OCI-LY7 (cell line): ENCODE measurements at regions not wholly inside any gene's neighbourhood (a gene's known extent, or its start where the extent isn't known, plus 50 kb on each side); places are given as distances from the start of the nearest gene placed in this dataset.

ENCODE experiments used
- BruUV-seq: library from RNA; stranded (reverse); fragments of 400-500 nt; replicated peaks from 2 replicates; lab custom pipeline; 2021; lab: Mats Ljungman, UMichigan
- CTCF ChIA-PET: fragments of 300-600 bp; sonication (Branson Sonifier 250); formaldehyde crosslinking; loops from one replicate; lab custom pipeline; 2022; ENCODE audit warnings: antibody characterized with exemption; ENCODE audit not compliant: unreplicated experiment; lab: Charles Lee
- POLR2A ChIA-PET: fragments of 300-600 bp; sonication (Branson Sonifier 250); formaldehyde crosslinking; loops from one replicate; lab custom pipeline; 2022; ENCODE audit warnings: antibody characterized with exemption; lab: Charles Lee
- DNase-seq: peaks from one replicate; pipeline ENCODE4 v3.0.0-alpha.2; 2015; ENCODE audit warnings: low spot score
- H2AFZ ChIP-seq: fragments of 200-600 bp; sonication (generic), shearing (Covaris generic); 2 replicates; pipeline ENCODE4 v1.6.1; 2014; ENCODE audit warnings: mild to moderate bottlenecking, antibody characterized with exemption, low read length, moderate library complexity
- H3K27ac ChIP-seq: fragments of 200-600 bp; sonication (generic); 2 replicates; pipeline ENCODE4 v1.5.1; 2014; ENCODE audit warnings: mixed run types, low read depth, mild to moderate bottlenecking, moderate library complexity, low read length, inconsistent platforms; ENCODE audit not compliant: poor library complexity, severe bottlenecking
- H3K36me3 ChIP-seq: fragments of 200-600 bp; sonication (generic); 2 replicates; pipeline ENCODE4 v1.6.1; 2014; ENCODE audit warnings: mild to moderate bottlenecking, antibody characterized with exemption, low read length, moderate library complexity, mixed read lengths; ENCODE audit not compliant: insufficient read depth
- H3K4me1 ChIP-seq: fragments of 200-600 bp; sonication (generic); 2 replicates; pipeline ENCODE4 v1.5.1; 2014; ENCODE audit warnings: mild to moderate bottlenecking, low read length; ENCODE audit not compliant: insufficient read depth, poor library complexity, severe bottlenecking
- H3K4me2 ChIP-seq: fragments of 200-600 bp; sonication (generic); 2 replicates; pipeline ENCODE4 v1.6.1; 2014; ENCODE audit warnings: mild to moderate bottlenecking, low read length
- H3K4me3 ChIP-seq: fragments of 200-600 bp; sonication (generic); 2 replicates; pipeline ENCODE4 v1.5.1; 2014; ENCODE audit warnings: mild to moderate bottlenecking, low read depth, low read length; ENCODE audit not compliant: poor library complexity, severe bottlenecking
- H3K79me2 ChIP-seq: fragments of 200-600 bp; sonication (generic); 2 replicates; pipeline ENCODE4 v1.6.1; 2016; ENCODE audit warnings: low read depth, mild to moderate bottlenecking, low read length, moderate library complexity, mixed read lengths; ENCODE audit not compliant: insufficient read depth
- H3K9me2 ChIP-seq: fragments of 200-600 bp; sonication (generic); 2 replicates; pipeline ENCODE4 v1.6.1; 2016; ENCODE audit warnings: mild to moderate bottlenecking, low read length, mixed read lengths; ENCODE audit not compliant: insufficient read depth
- H3K9me3 ChIP-seq: fragments of 200-600 bp; sonication (generic); 2 replicates; pipeline ENCODE4 v1.6.1; 2014; ENCODE audit warnings: mild to moderate bottlenecking, mixed run types, low read length, mixed read lengths
- H4K20me1 ChIP-seq: fragments of 200-600 bp; sonication (generic); 2 replicates; pipeline ENCODE4 v1.6.1; 2014; ENCODE audit warnings: mild to moderate bottlenecking, antibody characterized with exemption, low read length, moderate library complexity, mixed read lengths; ENCODE audit not compliant: insufficient read depth
- CTCF ChIP-seq: fragments of 200-600 bp; sonication (generic); conservative IDR thresholded peaks from 2 replicates; pipeline ENCODE4 v1.5.1; 2014; ENCODE audit warnings: mild to moderate bottlenecking, antibody characterized with exemption, low read length, moderate library complexity, mixed read lengths
- EZH2phosphoT487 ChIP-seq: fragments of 200-600 bp; sonication (generic); IDR thresholded peaks from 2 replicates; pipeline ENCODE4 v1.6.1; 2018; ENCODE audit warnings: low read depth, borderline replicate concordance, mild to moderate bottlenecking, mixed run types, antibody characterized with exemption, low read length, moderate library complexity, mixed read lengths
- intact Hi-C: fragments of 100-400 bp; cut with micrococcal nuclease; formaldehyde crosslinking; loops from one replicate; pipeline ENCODE4 v1.10.0; 2022; ENCODE audit not compliant: unreplicated experiment

- TF ChIP-seq CTCF (no peak), EZH2phosphoT487 (no peak)
- ChIA-PET POLR2A (interaction anchor here (0.6 kb wide), 1 partner anchor 37 kb away, joined by 3 read pairs; no protein-coding TSS in a partner anchor), CTCF (no interaction called here)
- H3K36me3 ChIP-seq = no peaks in the 10 kb centered on the region
- no peak for DNase-seq
- no peaks in the 10 kb centered on the region for H4K20me1 ChIP-seq
- no peaks in the 10 kb centered on the region for H3K9me2 ChIP-seq
- H3K27ac ChIP-seq = no peak overlapping the region
- H3K4me1 ChIP-seq = no peaks in the 10 kb centered on the region
- intact Hi-C loops = no loop called here
- H2AFZ ChIP-seq = no peak overlapping the region
- no TSS peak for BruUV-seq
- H3K9me3 ChIP-seq = no peaks in the 10 kb centered on the region
- no peak overlapping the region for H3K4me3 ChIP-seq
- H3K79me2 ChIP-seq = no peaks in the 10 kb centered on the region
- no peak overlapping the region for H3K4me2 ChIP-seq
These were observed 738.7 kb downstream of the C12orf50 start for GRCh38 chr12:87290505-87290904.

DNA sequence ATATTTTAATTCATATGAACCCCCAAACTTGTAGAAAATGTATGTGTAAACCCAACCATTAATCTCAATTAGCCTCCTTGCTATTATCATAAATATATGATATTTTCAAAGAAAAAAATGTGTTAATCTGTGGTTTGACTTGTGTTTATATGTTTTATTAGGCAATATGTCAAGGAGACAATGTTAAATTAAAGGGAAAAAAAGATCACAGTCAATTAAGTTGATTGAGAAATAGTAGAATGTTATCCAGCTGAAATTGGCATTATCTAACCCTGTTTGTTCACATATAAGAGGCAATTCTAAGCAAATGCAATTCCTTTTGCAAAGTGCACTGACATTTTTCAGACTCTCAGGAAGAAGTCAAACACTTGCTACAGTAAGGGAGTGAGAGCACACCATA, 745.3 kb downstream of the C12orf50 start:
- H3K79me2 ChIP-seq = no peaks in the 10 kb centered on the region

More for the DNA sequence above, 745.3 kb downstream of the C12orf50 start:
- Histone ChIP-seq H3K36me3 (no peaks in the 10 kb centered on the region), H2AFZ (no peak overlapping the region), H3K4me3 (no peak overlapping the region), H4K20me1 (no peaks in the 10 kb centered on the region), H3K27ac (no peak overlapping the region), H3K9me3 (no peaks in the 10 kb centered on the region), H3K9me2 (no peaks in the 10 kb centered on the region; the same call in 1 of the 2 replicates), H3K4me1 (peaks cover 9% of the 10 kb centered on the region), H3K4me2 (no peak overlapping the region)
- no peak for TF ChIP-seq CTCF
- TF ChIP-seq EZH2phosphoT487 = no peak
- intact Hi-C loops = no loop called here
- POLR2A ChIA-PET = interaction anchor here (0.7 kb wide), 2 partner anchors 10 to 847 kb away, joined by 3 read pairs; no protein-coding TSS in a partner anchor
- BruUV-seq = no TSS peak
- CTCF ChIA-PET = no interaction called here
- DNase-seq = no peak
